H1 (cell line): ENCODE measurements at regions not wholly inside any gene's neighbourhood (a gene's known extent, or its start where the extent isn't known, plus 50 kb on each side); places are given as distances from the start of the nearest gene placed in this dataset.

Experiments used
- SP1 ChIP-seq: IDR thresholded peaks from 2 replicates; pipeline ENCODE4 v1.6.1; 2011; ENCODE audit warnings: low read depth, low read length
- TAF1 ChIP-seq: IDR thresholded peaks from 2 replicates; pipeline ENCODE4 v1.6.1; 2011; ENCODE audit warnings: mild to moderate bottlenecking, low read depth, low read length

DNA sequence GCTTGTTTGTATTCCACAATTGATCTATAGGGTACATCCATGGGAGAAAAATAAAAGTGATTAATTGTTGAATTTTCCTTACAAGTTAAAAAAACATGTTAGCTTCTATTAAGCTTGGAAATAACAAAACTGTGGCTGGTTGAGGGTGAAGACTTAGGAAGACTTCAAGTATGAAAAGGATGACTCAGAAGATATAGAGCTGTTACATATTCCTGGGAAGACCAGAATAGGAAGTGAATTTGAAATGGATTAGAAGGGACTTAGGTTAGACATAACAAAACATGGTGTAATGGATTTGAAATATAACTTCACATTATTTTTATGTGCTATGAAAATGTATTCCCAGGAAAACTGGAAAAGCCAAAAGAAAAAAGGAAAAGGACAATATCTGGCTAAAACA, 732.2 kb downstream of the HDGFL1 start (continued):
- TF ChIP-seq TAF1 (no peak), SP1 (no peak)
- TF ChIP-seq, all 59 proteins: peak for 0
